Fibroblast of lung (primary cell): ENCODE measurements at regions not wholly inside any gene's neighbourhood (a gene's known extent, or its start where the extent isn't known, plus 50 kb on each side); places are given as distances from the start of the nearest gene placed in this dataset.
A peak's percentile ranks its signal among the peaks of the same experiment; 100 is the strongest.

Experiments used
- DNase-seq, 2 donors: peaks; one replicate each; pipeline versions ENCODE4 v3.0.0 to v3.0.0-alpha.2; 2010; ENCODE audit warnings: low read depth in 2 of 2
- H2AFZ ChIP-seq: 2 replicates; pipeline ENCODE4 v1.5.1; 2012; ENCODE audit warnings: low read length, control low read depth, inconsistent platforms
- H3K27ac ChIP-seq: 2 replicates; pipeline ENCODE4 v1.5.1; 2011; ENCODE audit warnings: low read length, control low read depth; ENCODE audit not compliant: insufficient read depth
- H3K27me3 ChIP-seq: 2 replicates; pipeline ENCODE4 v1.5.1; 2011; ENCODE audit warnings: mild to moderate bottlenecking, low read length; ENCODE audit not compliant: control insufficient read depth, insufficient read depth
- H3K36me3 ChIP-seq: 2 replicates; pipeline ENCODE4 v1.5.1; 2011; ENCODE audit warnings: low read length; ENCODE audit not compliant: control insufficient read depth, insufficient read depth
- H3K4me1 ChIP-seq: 2 replicates; pipeline ENCODE4 v1.5.1; 2011; ENCODE audit warnings: low read length; ENCODE audit not compliant: control insufficient read depth, insufficient read depth; ENCODE audit errors: extremely low read depth
- H3K4me2 ChIP-seq: 2 replicates; pipeline ENCODE4 v1.5.1; 2011; ENCODE audit warnings: low read length, control low read depth; ENCODE audit not compliant: insufficient read depth; ENCODE audit errors: extremely low read depth
- H3K4me3 ChIP-seq, 4 experiments: fragments of 200-600 bp in 1 of 4; sonication (generic) in 1 of 4; replicated peaks in 1 of 4; 2 replicates each; pipeline ENCODE4 v1.5.1; 2011 to 2016; ENCODE audit warnings: low read length in 4 of 4, low read depth in 3 of 4, mild to moderate bottlenecking in 3 of 4, control low read depth in 2 of 4, inconsistent platforms in 1 of 4, mixed read lengths in 1 of 4; ENCODE audit not compliant: insufficient read depth in 1 of 4; ENCODE audit errors: control extremely low read depth in 1 of 4
- H3K79me2 ChIP-seq: 2 replicates; pipeline ENCODE4 v1.5.1; 2012; ENCODE audit warnings: mild to moderate bottlenecking, low read length, inconsistent platforms; ENCODE audit not compliant: control insufficient read depth, insufficient read depth
- H3K9ac ChIP-seq: 2 replicates; pipeline ENCODE4 v1.5.1; 2011; ENCODE audit warnings: mild to moderate bottlenecking, low read length, control low read depth; ENCODE audit not compliant: insufficient read depth
- H3K9me3 ChIP-seq: 2 replicates; pipeline ENCODE4 v1.5.1; 2012; ENCODE audit warnings: low read depth, low read length; ENCODE audit not compliant: control insufficient read depth, insufficient read depth
- H4K20me1 ChIP-seq: 2 replicates; pipeline ENCODE4 v1.5.1; 2011; ENCODE audit warnings: low read length; ENCODE audit not compliant: control insufficient read depth, insufficient read depth; ENCODE audit errors: extremely low read depth
- CTCF ChIP-seq, 2 donors: IDR thresholded peaks in 1 of 2; conservative IDR thresholded peaks in 1 of 2; 1 replicate in 1 of 2; 2 replicates in 1 of 2; pipeline ENCODE4 v1.5.1; 2011 to 2012; ENCODE audit warnings: low read length in 2 of 2, control low read depth in 1 of 2, inconsistent platforms in 1 of 2, low read depth in 1 of 2, mild to moderate bottlenecking in 1 of 2
- EZH2 ChIP-seq: IDR thresholded peaks from 2 replicates; pipeline ENCODE4 v1.5.1; 2012; ENCODE audit warnings: low read length, control low read depth, mild to moderate bottlenecking; ENCODE audit errors: missing control alignments

GRCh38 chr10:4763513-4763912, 62.5 kb upstream of the AKR1E2 start:
- H4K20me1 ChIP-seq, result no peaks in the 10 kb centered on the region
- H3K9ac ChIP-seq, result no peak overlapping the region
- DNase-seq, result no peak
- H3K79me2 ChIP-seq, result peaks cover 21% of the 10 kb centered on the region
- H3K4me2 ChIP-seq, result peak overlapping the region; percentile 57
- TF ChIP-seq CTCF (conservative IDR thresholded peaks at IDR 0.05 in 1 of 2, IDR thresholded peaks at IDR 0.05 in 1 of 2; ENCODE audit: low read depth in 1 of 2, low read length in 2 of 2) (no peak), EZH2 (no peak)
- peak overlapping the region; percentile 19 to 48 (median 32) for H3K4me3 ChIP-seq
- no peak overlapping the region for H2AFZ ChIP-seq
- H3K27me3 ChIP-seq, result no peaks in the 10 kb centered on the region
- H3K27ac ChIP-seq, result peak overlapping the region; percentile 88
- peaks cover 3% of the 10 kb centered on the region for H3K36me3 ChIP-seq
- H3K9me3 ChIP-seq, result no peaks in the 10 kb centered on the region
- H3K4me1 ChIP-seq, result peaks cover 23% of the 10 kb centered on the region

- Histone ChIP-seq H3K4me2 (no peak overlapping the region), H3K36me3 (peaks cover 3% of the 10 kb centered on the region), H3K4me3 (no peak overlapping the region), H2AFZ (no peak overlapping the region), H3K4me1 (peaks cover 1% of the 10 kb centered on the region), H3K27me3 (no peaks in the 10 kb centered on the region), H3K79me2 (peaks cover 18% of the 10 kb centered on the region), H3K27ac (no peak overlapping the region), H3K9me3 (no peaks in the 10 kb centered on the region), H4K20me1 (no peaks in the 10 kb centered on the region), H3K9ac (no peak overlapping the region)
- no peak for TF ChIP-seq CTCF (conservative IDR thresholded peaks at IDR 0.05 in 1 of 2, IDR thresholded peaks at IDR 0.05 in 1 of 2; ENCODE audit: low read depth in 1 of 2, low read length in 2 of 2)
- no peak for TF ChIP-seq EZH2
- no peak for DNase-seq
Measured at GRCh38 chr10:4758256-4758655, 67.8 kb upstream of the AKR1E2 start.

GRCh38 chr10:4755286-4755989, 70.6 kb upstream of the AKR1E2 start:
- H3K4me3 ChIP-seq, result no peak overlapping the region
- H3K9ac ChIP-seq, result no peak overlapping the region
- no peak overlapping the region for H2AFZ ChIP-seq
- H3K4me1 ChIP-seq, result no peaks in the 10 kb centered on the region
- no peak overlapping the region for H3K27ac ChIP-seq
- H3K36me3 ChIP-seq, result no peaks in the 10 kb centered on the region
- no peaks in the 10 kb centered on the region for H3K27me3 ChIP-seq
- H3K4me2 ChIP-seq, result no peak overlapping the region
- H3K9me3 ChIP-seq, result no peaks in the 10 kb centered on the region
- H4K20me1 ChIP-seq, result no peaks in the 10 kb centered on the region
- no peak for DNase-seq
- TF ChIP-seq CTCF (conservative IDR thresholded peaks at IDR 0.05 in 1 of 2, IDR thresholded peaks at IDR 0.05 in 1 of 2; ENCODE audit: low read depth in 1 of 2, low read length in 2 of 2), result no peak
- H3K79me2 ChIP-seq, result no peaks in the 10 kb centered on the region
